ENCODE measurements at regions not wholly inside any gene's neighbourhood (a gene's known extent, or its start where the extent isn't known, plus 50 kb on each side); places are given as distances from the start of the nearest gene placed in this dataset.

- H3K27me3 ChIP-seq (ENCODE audit: control insufficient read depth in 2 of 2, insufficient read depth in 2 of 2, low read length in 2 of 2), result no peaks in the 10 kb centered on the region
- H3K9ac ChIP-seq (ENCODE audit: low read depth in 1 of 2, low read length in 2 of 2), result no peak overlapping the region
- no peaks in the 10 kb centered on the region for H3K4me1 ChIP-seq (ENCODE audit: control insufficient read depth in 2 of 2, insufficient read depth in 2 of 2, low read length in 2 of 2)
- peaks cover 6 to 10% of the 10 kb centered on the region in 2 donors for H3K9me3 ChIP-seq (ENCODE audit: control insufficient read depth in 2 of 2, low read length in 2 of 2)
- H3K36me3 ChIP-seq (ENCODE audit: control insufficient read depth in 2 of 2, insufficient read depth in 2 of 2, low read length in 2 of 2), result no peaks in the 10 kb centered on the region
- H3K27ac ChIP-seq (ENCODE audit: low read depth in 2 of 2, low read length in 2 of 2), result no peak overlapping the region
- H3K4me3 ChIP-seq (ENCODE audit: low read length in 2 of 2), result no peak overlapping the region
Observed at GRCh38 chr3:127114337-127115070, 78.4 kb upstream of the PRR23E start.

- Histone ChIP-seq H3K27me3 (ENCODE audit: control insufficient read depth in 2 of 2, insufficient read depth in 2 of 2, low read length in 2 of 2) (no peaks in the 10 kb centered on the region), H3K4me3 (ENCODE audit: low read length in 2 of 2) (no peak overlapping the region), H3K9me3 (ENCODE audit: control insufficient read depth in 2 of 2, low read length in 2 of 2) (peaks cover 6 to 10% of the 10 kb centered on the region in 2 donors), H3K4me1 (ENCODE audit: control insufficient read depth in 2 of 2, insufficient read depth in 2 of 2, low read length in 2 of 2) (no peaks in the 10 kb centered on the region), H3K36me3 (ENCODE audit: control insufficient read depth in 2 of 2, insufficient read depth in 2 of 2, low read length in 2 of 2) (no peaks in the 10 kb centered on the region), H3K9ac (ENCODE audit: low read depth in 1 of 2, low read length in 2 of 2) (no peak overlapping the region), H3K27ac (ENCODE audit: low read depth in 2 of 2, low read length in 2 of 2) (no peak overlapping the region)
Observed at GRCh38 chr3:127115691-127116351, 77.1 kb upstream of the PRR23E start.

DNA sequence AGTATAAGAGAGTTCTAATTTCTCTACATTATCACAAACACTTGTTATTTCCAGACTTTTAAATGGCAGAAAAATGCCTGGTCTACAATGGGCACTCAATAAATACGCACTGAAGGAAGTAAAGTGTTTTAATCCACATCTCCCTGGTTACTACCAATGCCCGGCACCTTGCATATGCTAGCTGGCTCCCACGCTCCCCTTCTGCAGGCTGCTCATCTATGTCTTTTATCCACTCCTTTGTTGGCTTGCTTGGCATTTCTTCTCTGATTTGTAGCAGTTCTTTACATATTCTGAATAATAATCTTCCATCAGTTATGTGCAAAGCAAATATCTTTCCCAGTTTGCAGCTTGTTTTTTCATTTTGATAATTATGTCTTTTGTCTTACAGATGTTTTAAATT is 74.6 kb upstream of the PRR23E start:
- H3K4me3 ChIP-seq (ENCODE audit: low read length in 2 of 2), result no peak overlapping the region
- no peaks in the 10 kb centered on the region for H3K36me3 ChIP-seq (ENCODE audit: control insufficient read depth in 2 of 2, insufficient read depth in 2 of 2, low read length in 2 of 2)
- H3K4me1 ChIP-seq (ENCODE audit: control insufficient read depth in 2 of 2, insufficient read depth in 2 of 2, low read length in 2 of 2), result no peaks in the 10 kb centered on the region
- no peak overlapping the region for H3K9ac ChIP-seq (ENCODE audit: low read depth in 1 of 2, low read length in 2 of 2)
- H3K27ac ChIP-seq (ENCODE audit: low read depth in 2 of 2, low read length in 2 of 2), result no peak overlapping the region
- no peaks in the 10 kb centered on the region for H3K9me3 ChIP-seq (ENCODE audit: control insufficient read depth in 2 of 2, low read length in 2 of 2)
- H3K27me3 ChIP-seq (ENCODE audit: control insufficient read depth in 2 of 2, insufficient read depth in 2 of 2, low read length in 2 of 2), result no peaks in the 10 kb centered on the region

DNA sequence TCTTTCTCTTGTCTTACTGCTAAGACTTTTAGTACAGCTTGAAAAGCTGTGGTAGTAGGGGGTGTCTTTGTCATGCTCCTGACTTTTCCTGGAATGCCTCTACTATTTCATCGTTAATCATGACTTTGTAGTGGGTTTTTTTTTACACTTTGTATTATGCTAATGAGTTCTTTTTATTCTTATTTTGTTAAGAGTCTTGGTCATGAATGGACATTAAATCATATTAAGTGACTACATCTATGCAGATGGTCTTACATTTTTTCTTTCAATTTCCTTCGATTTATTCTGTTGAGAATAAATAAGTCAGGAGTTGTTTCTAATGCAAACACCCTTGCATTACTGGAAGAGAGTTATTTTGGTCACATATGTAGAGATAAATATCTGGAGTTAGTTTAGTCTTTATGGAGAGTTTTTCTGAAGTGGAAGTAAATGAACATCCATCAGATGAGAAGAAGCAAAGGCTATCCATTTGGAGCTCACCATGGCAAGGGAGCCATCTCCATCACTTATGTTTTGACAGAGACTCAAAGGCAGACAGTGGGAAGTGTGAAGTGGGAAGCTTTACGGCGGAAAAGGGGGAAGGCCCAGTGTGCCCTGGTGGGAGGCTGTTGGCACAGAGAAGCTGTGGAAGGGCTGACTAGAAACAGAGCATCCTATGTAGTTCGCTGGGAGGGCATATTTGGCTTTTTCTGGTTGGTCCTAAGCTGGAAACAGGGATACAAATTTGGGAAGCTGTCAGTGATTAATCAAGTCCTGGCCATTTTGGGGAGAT is 73.1 kb upstream of the PRR23E start:
- Histone ChIP-seq H3K27me3 (ENCODE audit: control insufficient read depth in 2 of 2, insufficient read depth in 2 of 2, low read length in 2 of 2) (peaks cover 0 to 3% of the 10 kb centered on the region in 2 donors), H3K4me3 (ENCODE audit: low read length in 2 of 2) (no peak overlapping the region), H3K27ac (ENCODE audit: low read depth in 2 of 2, low read length in 2 of 2) (no peak overlapping the region), H3K9ac (ENCODE audit: low read depth in 1 of 2, low read length in 2 of 2) (no peak overlapping the region), H3K9me3 (ENCODE audit: control insufficient read depth in 2 of 2, low read length in 2 of 2) (no peaks in the 10 kb centered on the region), H3K4me1 (ENCODE audit: control insufficient read depth in 2 of 2, insufficient read depth in 2 of 2, low read length in 2 of 2) (no peaks in the 10 kb centered on the region), H3K36me3 (ENCODE audit: control insufficient read depth in 2 of 2, insufficient read depth in 2 of 2, low read length in 2 of 2) (no peaks in the 10 kb centered on the region)

DNA sequence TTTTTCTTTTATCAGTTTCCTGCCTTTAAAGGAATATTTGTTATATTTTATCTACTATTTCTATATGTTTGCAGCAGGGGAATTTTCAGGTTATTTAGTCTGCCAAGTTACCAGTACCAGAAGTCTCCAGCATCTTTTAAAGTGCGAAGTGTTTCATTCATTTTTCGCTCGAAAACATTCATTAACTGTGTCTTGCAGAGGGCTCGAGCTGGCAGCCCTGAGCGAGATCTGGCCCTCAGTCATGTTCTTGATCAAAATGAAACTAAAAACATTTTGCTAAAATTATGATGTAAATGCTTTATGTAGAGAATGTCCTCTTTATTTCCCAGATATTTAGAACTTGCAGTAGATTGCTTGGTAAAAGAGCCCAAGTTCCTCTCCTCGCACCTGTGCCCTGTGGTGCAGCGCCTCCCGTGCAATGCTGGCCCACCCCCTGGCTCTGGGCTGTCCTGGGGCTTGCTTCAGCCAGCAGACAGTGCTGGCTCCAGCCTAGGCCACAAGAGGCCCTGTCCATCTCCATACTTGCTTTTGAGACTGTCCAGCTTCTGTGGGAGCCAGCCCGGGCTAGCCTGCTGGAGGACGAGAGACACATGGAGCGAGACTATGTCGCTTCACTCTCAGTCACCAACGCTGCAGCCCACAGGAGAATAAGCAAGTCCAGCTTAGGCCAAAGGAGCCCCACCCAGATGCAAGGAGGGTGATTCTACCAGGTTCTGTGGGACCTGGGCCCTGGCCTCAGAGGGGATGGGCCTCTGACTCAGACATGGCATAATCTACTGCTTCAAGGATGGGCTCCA is 71.9 kb upstream of the PRR23E start:
- H3K27ac ChIP-seq (ENCODE audit: low read depth in 2 of 2, low read length in 2 of 2), result no peak overlapping the region
- peaks cover 0 to 3% of the 10 kb centered on the region in 2 donors for H3K27me3 ChIP-seq (ENCODE audit: control insufficient read depth in 2 of 2, insufficient read depth in 2 of 2, low read length in 2 of 2)
- no peaks in the 10 kb centered on the region for H3K4me1 ChIP-seq (ENCODE audit: control insufficient read depth in 2 of 2, insufficient read depth in 2 of 2, low read length in 2 of 2)
- H3K36me3 ChIP-seq (ENCODE audit: control insufficient read depth in 2 of 2, insufficient read depth in 2 of 2, low read length in 2 of 2), result no peaks in the 10 kb centered on the region
- H3K9me3 ChIP-seq (ENCODE audit: control insufficient read depth in 2 of 2, low read length in 2 of 2), result no peaks in the 10 kb centered on the region
- H3K9ac ChIP-seq (ENCODE audit: low read depth in 1 of 2, low read length in 2 of 2), result no peak overlapping the region
- no peak overlapping the region for H3K4me3 ChIP-seq (ENCODE audit: low read length in 2 of 2)

DNA sequence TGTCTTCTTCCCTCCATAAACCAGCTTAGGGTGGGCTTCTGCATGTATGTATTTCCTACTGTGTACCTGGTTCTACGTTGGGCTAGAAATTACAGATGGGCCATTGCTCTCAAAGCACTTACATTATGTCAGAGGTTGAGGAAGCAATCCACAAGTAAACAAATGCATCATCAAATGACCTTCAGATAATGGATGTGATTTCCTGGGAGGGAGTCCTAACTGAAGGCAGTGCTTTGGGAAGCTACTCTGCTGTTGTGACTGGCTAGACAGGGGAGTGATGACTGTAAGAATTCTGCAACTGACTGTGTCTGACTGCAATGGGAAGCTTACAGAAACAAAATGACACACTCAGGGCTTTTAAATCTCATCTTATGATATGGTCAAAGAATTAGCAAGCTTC is 71.0 kb upstream of the PRR23E start:
- Histone ChIP-seq H3K4me3 (ENCODE audit: low read length in 2 of 2) (no peak overlapping the region), H3K9me3 (ENCODE audit: control insufficient read depth in 2 of 2, low read length in 2 of 2) (no peaks in the 10 kb centered on the region), H3K9ac (ENCODE audit: low read depth in 1 of 2, low read length in 2 of 2) (no peak overlapping the region), H3K36me3 (ENCODE audit: control insufficient read depth in 2 of 2, insufficient read depth in 2 of 2, low read length in 2 of 2) (no peaks in the 10 kb centered on the region), H3K27ac (ENCODE audit: low read depth in 2 of 2, low read length in 2 of 2) (no peak overlapping the region), H3K4me1 (ENCODE audit: control insufficient read depth in 2 of 2, insufficient read depth in 2 of 2, low read length in 2 of 2) (no peaks in the 10 kb centered on the region), H3K27me3 (ENCODE audit: control insufficient read depth in 2 of 2, insufficient read depth in 2 of 2, low read length in 2 of 2) (peaks cover 0 to 6% of the 10 kb centered on the region in 2 donors)

- Histone ChIP-seq H3K4me1 (ENCODE audit: control insufficient read depth in 2 of 2, insufficient read depth in 2 of 2, low read length in 2 of 2) (no peaks in the 10 kb centered on the region), H3K9me3 (ENCODE audit: control insufficient read depth in 2 of 2, low read length in 2 of 2) (no peaks in the 10 kb centered on the region)
Observed at GRCh38 chr3:127123533-127123932, 69.4 kb upstream of the PRR23E start.

GRCh38 chr3:127124120-127124519 is 68.8 kb upstream of the PRR23E start:
- no peaks in the 10 kb centered on the region for H3K9me3 ChIP-seq (ENCODE audit: control insufficient read depth in 2 of 2, low read length in 2 of 2)
- H3K4me3 ChIP-seq (ENCODE audit: low read length in 2 of 2), result no peak overlapping the region
- peaks cover 0 to 7% of the 10 kb centered on the region in 2 donors for H3K27me3 ChIP-seq (ENCODE audit: control insufficient read depth in 2 of 2, insufficient read depth in 2 of 2, low read length in 2 of 2)
- H3K36me3 ChIP-seq (ENCODE audit: control insufficient read depth in 2 of 2, insufficient read depth in 2 of 2, low read length in 2 of 2), result no peaks in the 10 kb centered on the region
- no peak overlapping the region for H3K27ac ChIP-seq (ENCODE audit: low read depth in 2 of 2, low read length in 2 of 2)
- no peak overlapping the region for H3K9ac ChIP-seq (ENCODE audit: low read depth in 1 of 2, low read length in 2 of 2)
- H3K4me1 ChIP-seq (ENCODE audit: control insufficient read depth in 2 of 2, insufficient read depth in 2 of 2, low read length in 2 of 2), result no peaks in the 10 kb centered on the region

More at GRCh38 chr3:127123533-127123932, 69.4 kb upstream of the PRR23E start:
- H3K4me3 ChIP-seq (ENCODE audit: low read length in 2 of 2), result no peak overlapping the region
- no peak overlapping the region for H3K9ac ChIP-seq (ENCODE audit: low read depth in 1 of 2, low read length in 2 of 2)
- peaks cover 0 to 7% of the 10 kb centered on the region in 2 donors for H3K27me3 ChIP-seq (ENCODE audit: control insufficient read depth in 2 of 2, insufficient read depth in 2 of 2, low read length in 2 of 2)
- no peak overlapping the region for H3K27ac ChIP-seq (ENCODE audit: low read depth in 2 of 2, low read length in 2 of 2)
- H3K36me3 ChIP-seq (ENCODE audit: control insufficient read depth in 2 of 2, insufficient read depth in 2 of 2, low read length in 2 of 2), result no peaks in the 10 kb centered on the region

DNA sequence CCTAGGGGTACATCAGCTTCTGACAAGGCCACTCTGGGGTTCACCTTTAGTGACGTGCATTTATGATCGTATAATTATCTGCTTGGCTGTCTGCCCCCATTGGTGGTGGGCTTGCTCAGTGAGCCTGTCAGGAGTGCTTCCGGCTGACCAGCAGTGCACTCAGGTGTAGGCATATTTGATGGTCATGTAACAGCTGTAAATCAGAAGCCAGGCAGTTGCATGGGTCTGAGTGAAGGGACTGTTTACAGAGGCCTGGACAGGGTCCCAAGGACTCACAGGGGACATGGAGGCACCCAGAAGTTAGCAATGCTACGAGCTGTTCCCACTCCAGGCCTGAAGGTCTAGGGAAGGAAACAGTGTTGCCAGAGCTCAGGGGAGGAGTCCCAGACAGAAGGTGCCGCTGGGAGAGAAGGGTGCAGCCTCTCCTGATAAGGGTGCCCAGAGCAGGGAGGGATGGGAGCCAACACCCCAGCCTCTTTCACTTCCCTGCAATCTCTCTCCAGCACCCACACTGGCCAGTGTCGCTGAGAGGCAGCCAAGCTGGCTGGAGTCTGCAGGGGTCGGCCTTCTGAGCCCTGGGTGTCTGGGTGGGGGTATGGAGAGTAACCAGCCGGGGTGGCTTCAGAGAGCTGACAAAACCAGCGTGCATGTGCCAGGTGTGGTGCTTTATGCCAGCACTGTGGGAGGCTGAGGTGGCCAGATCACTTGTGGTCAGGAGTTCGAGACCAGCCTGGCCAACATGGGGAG is 61.3 kb upstream of the PRR23E start:
- Histone ChIP-seq H3K27me3 (ENCODE audit: control insufficient read depth in 2 of 2, insufficient read depth in 2 of 2, low read length in 2 of 2) (peaks cover 8 to 31% of the 10 kb centered on the region in 2 donors), H3K27ac (ENCODE audit: low read depth in 2 of 2, low read length in 2 of 2) (no peak overlapping the region), H3K9ac (ENCODE audit: low read depth in 1 of 2, low read length in 2 of 2) (no peak overlapping the region), H3K4me3 (ENCODE audit: low read length in 2 of 2) (no peak overlapping the region), H3K36me3 (ENCODE audit: control insufficient read depth in 2 of 2, insufficient read depth in 2 of 2, low read length in 2 of 2) (no peaks in the 10 kb centered on the region), H3K9me3 (ENCODE audit: control insufficient read depth in 2 of 2, low read length in 2 of 2) (no peaks in the 10 kb centered on the region), H3K4me1 (ENCODE audit: control insufficient read depth in 2 of 2, insufficient read depth in 2 of 2, low read length in 2 of 2) (no peaks in the 10 kb centered on the region)

Measured in mucosa of rectum (tissue), 2 donors.